GM21737 (cell line): ENCODE measurements at regions not wholly inside any gene's neighbourhood (a gene's known extent, or its start where the extent isn't known, plus 50 kb on each side); places are given as distances from the start of the nearest gene placed in this dataset.
"Not testable (repeated sequence)": the region's sequence is repeated elsewhere in the genome, so short reads cannot be mapped to it uniquely, and the experiment has no call there.

ENCODE experiments used
- ATAC-seq: cut with Tn5 transposase; IDR thresholded peaks from one replicate; pipeline ENCODE4 v1.9.1; 2021; ENCODE audit warnings: mild to moderate bottlenecking, moderate library complexity; ENCODE audit not compliant: unreplicated experiment

DNA sequence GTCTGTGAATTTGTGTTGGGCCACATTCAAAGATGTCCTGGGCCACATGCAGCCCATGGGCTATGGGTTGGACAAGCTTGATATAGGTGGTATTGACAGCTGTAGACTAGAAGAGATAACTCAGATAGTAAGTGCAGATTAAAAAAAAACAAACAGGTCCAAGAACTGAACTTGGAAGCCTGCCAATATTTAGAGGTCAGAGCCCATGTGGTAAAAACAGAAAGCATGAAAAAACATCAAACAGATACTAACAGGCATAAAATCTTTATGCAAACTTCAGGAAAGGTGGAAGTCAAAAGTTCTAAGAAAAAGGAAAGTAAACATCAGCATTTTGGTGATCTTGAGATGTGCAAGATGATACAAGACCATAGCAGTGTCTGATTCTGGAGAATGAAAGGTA lies 155.1 kb upstream of the NR4A3 start:
- no peak for ATAC-seq

DNA sequence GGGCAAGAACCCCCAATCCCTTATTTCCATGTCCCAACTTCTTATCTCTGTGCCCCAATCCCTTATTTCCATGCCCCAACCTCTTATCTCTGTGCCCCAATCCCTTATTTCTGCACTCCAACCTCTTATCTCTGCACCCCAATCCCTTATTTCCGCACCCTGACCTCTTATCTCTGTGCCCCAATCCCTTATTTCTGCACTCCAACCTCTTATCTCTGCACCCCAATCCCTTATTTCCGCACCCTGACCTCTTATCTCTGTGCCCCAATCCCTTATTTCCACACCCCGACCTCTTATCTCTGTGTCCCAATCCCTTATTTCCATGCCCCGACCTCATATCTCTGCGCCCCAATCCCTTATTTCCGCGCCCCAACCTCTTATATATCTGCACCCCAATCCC lies 150.8 kb upstream of the NR4A3 start:
- ATAC-seq, result not testable (repeated sequence)

DNA sequence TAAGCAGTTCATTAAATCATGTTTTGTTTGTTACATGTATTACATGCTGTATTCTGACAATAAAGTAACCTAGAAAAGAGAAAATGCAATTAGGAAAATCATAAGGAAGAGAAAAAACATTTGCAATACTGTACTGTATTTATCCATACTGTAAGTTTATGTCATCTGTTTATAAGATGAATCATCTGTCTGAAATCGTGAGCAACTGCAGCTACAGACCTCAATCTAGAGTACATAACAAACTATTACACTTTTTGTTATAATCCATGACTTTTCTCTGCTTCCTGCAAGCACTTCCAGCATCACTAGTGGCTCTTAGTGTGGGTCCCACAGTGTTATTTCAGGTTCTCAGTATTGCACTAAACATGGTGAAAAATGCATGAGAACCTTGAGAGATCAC lies 144.4 kb upstream of the NR4A3 start:
- ATAC-seq, result no peak

DNA sequence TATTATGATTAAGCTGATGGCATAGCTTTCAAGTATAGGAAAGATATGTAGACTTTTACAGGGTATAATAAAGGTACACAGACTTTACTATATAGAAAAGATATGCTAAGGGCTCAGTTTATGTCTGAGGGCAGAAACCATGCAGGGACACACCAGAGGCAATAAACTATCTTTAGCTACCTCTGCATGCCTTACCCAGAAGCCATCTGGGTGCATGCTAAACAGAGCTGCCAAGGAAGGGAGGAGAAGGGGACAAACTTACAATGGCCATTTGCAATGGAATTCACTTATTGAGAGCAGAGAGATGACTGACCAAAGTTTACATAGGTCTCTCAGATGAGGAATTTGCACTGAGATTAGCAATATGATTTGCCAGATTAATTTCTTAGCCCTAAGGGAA lies 143.1 kb upstream of the NR4A3 start:
- ATAC-seq, result no peak

DNA sequence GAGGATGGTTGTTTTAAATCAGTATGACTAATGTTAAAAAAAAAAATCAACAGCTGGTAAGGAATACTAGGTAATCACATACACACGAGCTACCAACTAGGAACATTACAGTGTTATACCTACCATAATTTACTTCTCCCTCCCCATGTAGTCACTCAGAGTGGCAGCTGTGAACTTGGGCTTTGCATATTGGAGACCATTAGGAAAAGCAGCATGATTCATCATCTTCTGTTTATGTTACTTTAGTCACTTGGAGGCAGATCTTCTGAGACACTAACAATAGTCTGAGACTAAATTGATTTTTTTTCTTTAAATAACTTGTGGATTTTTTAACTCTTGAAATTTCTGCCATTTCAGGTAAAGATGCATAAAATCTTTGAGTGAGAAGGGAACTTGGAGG lies 141.5 kb upstream of the NR4A3 start:
- ATAC-seq, result no peak

DNA sequence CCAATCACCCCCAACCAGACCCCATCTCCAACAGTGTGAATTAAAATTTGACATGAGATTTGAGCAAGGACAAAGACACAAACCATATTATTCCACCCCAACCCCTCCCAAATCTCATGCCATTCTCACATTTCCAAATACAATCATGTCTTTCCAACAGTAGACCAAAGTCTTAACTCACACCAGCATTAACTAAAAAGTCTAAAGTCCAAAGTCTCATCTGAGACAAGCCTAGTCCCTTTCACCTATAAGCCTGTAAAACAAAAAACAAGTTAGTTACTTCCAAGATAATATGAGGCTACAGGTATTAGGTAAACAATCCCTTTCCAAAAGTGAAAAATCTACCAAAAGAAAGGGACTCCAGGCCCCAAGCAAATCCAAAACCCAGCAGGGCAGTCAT lies 140.6 kb upstream of the NR4A3 start:
- ATAC-seq, result no peak

DNA sequence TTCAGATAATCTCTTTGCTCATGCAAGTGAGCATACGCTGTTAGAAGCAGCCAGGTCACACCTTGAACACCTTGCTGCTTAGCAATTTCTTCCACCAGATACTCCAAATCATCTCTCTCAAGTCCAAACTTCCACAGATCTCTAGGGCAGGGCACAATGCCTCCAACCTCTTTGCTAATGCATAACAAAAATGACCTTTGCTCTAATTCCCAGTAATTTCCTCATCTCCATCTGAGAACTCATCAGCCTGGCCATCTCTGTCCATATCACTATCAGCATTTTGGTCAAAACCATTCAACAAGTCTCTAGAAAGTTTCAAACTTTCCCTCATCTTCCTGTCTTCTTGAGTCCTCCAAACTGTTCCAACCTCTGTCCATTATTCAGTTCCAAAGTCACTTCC lies 139.3 kb upstream of the NR4A3 start:
- no peak for ATAC-seq

DNA sequence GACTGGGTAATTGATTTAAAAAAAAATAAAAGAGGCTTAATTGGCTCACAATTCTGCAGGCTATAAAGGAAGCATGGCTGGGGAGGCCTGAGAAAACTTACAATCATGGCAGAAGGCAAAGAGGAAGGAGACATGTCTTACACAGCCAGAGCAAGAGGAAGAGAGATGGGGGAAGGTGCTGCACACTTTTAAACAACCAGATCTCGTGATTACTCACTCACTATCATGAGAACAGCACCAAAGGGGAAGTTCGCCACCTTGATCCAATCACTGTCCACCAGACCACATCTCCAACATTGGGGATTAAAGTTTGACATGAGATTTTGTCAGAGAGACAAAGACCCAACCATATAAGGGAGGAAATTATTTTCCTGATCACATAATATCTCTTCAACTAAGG lies 138.8 kb upstream of the NR4A3 start:
- ATAC-seq, result no peak

DNA sequence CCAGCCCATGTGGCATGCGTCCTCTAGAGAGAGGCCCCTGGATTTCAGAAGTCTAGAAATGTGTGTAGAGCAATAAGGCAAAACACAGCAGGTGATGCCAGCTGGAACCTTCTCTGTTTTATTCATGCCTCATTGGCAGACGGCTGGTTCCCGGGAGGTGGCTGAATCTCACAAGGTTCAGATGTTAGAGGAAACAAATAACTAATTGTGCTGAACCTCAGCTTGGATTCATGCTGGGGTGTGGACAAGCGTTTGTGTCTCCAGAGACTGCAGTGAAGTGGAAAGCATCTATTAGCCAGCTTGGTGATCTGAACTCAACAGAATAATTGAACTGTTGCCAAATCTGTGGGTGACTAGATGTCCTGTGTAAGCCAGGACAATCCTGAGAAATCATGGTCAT lies 131.1 kb upstream of the NR4A3 start:
- ATAC-seq, result no peak

DNA sequence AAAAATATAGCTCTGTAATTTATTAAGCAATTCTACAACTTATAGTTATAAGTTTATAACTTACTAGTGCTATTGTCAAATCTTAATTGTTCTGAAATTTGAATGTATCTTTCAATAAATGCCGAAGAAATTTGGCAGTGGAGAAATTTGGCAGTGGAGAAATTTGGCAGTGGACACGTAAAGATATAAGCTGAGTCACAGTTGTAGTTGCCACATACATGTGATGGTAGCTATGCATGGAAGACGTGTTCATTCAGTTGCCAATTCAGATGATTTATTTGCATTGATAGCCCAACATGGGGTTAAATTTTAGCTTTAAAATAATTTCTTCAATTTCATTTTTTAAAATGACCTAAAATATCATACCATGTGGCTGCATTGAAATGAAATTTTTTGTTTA lies 127.8 kb upstream of the NR4A3 start:
- no peak for ATAC-seq

DNA sequence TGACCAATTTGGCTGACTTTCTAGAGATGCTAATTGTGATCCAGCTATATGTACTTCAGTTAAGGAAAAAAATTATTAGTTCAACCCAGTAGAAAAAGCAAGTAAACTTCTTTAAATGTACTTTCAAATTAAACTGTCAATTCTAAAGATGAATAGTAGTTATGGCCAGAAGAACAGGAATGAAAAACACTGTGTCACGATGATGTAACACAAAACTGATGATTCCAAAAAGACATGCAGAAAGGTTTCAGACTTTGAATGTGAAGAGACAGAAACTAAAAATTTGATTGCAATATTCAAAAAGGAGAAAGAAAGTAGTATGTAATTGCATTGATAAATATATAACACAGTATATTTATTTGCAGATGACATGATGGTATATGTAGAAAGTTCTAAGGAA lies 127.3 kb upstream of the NR4A3 start:
- no peak for ATAC-seq

DNA sequence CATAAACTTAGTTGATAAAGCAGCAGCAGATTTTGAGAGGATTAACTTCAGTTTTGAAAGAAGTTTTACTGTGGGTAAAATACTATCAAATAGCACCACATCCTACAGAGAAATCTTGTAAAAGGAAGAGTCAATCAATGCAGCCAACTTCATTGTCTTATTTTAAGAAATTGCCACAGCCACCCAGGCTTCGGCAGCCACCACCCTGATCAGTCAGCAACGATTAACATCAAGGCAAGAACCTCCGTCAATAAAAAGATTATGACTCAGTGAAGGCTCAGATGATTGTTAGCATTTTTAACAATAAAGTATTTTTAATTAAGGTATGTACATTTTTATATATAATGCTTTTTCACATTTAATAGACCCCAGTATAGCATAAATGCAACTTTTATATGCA lies 122.3 kb upstream of the NR4A3 start:
- no peak for ATAC-seq

DNA sequence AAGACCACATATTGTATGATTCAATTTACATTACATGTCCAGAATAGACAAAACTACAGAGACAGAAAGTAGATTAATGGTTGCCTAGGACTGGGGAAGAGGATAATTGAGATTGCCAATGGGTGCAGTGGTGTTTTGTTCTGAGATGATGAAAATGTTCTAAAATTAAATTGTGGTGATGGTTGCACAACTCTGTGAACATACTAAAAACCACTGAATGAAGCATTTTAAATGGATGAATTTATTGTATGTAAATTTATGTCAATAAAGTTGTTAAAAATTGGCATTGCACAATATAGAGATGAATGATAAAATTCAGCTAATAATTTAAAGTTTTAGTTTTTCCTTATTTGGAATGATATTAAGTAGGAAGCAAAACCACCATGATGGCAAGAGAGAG lies 109.5 kb upstream of the NR4A3 start:
- ATAC-seq, result no peak

DNA sequence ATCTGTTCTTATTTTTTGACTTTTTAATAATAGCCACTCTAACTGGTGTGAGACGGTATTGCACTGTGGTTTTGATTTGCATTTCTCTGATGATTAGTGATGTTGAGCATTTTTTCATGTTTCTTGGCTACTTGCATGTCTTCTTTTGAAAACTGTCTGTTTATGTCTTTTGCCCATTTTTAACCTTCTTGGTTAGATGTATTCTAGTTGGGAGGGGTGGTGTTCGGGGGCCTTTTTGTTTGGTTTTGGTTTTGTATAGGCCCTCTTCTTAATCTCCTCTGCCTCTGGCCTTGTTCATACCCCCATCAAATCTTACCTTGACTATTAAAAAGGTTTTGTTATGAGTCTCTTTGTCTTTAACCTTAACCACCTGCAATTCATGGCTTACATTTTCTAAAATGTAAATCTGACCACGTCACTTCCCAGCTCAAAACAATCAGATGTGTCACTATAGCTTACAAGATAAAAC lies 107.8 kb upstream of the NR4A3 start:
- ATAC-seq, result no peak

DNA sequence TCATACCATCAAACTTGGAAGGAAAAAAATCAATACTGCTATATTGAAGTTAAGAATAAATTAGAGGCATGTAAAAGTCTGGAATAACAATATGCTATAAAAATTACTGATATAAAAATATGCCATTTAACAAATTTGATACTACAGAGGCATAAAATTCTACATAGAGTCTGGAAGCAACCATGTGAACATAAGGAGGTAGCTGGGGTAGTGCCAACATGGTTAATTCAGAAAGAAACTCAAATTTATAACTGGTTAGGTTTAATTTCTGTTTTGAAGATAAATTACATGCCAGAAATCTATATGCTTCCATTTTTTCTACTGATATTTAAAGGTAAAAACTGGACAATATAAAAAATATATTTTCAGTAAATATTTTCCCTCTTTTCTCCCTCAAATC lies 103.1 kb upstream of the NR4A3 start:
- no peak for ATAC-seq

DNA sequence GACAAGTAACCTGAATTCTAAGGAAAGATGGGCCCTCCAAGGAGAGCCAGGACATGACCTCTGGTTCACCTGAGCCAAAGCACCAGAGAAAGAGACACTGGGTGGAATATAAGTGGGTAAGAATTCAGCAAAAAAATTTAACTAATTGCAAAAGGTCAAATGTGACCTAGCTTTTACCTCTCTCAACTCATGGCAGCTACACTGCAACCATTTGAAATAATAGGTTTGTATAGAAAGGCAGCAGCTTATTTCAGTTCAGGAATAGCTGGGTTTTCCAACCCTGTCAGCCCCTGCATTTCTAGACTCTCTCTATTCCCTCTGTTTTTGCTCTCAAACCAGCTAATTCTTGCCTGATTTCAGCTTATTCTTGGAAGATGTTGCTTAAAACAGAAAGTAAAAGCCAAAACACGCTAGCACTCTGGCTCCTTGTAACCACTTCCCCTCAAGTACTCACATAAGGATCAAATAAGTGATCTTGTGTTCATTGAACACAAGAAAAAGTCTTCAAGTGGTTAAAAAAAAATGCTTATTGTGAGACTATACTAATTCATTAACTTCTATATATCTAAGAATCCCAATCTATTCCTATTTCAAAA lies 101.1 kb upstream of the NR4A3 start:
- ATAC-seq, result peak; percentile 85

DNA sequence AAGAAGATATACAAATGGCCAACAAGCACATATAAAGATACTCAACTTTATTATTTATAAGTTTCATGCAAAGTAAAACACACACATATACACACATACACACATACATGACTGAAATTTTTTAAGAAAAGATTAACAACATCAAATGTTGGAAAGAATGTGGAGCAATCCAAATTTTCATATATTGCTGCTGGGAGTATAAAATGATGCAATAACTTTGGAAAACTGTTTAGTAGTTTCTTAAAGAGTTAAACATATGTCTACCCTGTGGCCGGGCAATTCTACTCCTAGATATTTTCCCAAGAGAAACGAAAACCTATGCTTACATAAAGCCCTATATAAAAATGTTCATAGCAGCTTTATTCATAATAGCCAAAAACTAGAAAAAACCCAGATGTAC lies 99.8 kb upstream of the NR4A3 start:
- ATAC-seq, result no peak

DNA sequence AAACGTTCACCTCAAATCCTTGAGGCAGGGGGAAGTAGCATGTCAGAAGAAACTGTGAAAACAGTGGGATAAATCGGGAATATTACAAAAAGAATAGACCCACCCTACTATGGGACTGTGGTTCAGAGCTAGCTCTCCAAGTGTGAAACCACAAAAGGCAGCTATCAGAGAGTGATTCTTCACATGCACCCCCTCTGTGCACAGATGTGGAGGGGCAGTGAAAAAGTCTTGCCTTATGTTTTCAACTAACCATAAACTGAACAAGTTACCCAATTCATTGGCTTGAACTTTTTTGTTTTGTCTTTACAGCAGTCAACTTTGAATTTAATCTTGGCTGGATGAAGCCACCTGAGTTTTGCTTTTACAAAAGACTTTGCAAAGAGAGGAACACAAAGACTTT lies 98.8 kb upstream of the NR4A3 start:
- ATAC-seq, result no peak

DNA sequence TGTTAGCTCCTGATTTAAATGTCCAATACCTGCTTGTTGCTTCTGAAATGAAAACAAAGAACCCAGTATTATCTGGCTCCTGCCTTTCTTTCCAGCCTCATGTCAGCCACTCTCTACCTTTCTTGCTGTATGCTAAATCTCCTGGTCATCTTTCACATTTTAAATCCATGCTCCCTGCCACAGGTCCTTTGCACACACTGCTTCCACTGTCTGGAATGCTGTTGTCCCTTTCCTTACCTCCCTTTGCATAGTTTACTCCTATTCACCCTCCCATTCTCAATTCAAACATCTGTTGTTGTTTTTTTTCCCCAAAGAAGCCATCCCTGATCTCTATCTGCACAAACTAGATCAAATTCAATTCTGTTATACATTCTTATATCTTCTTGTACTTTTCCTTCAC lies 97.0 kb upstream of the NR4A3 start:
- no peak for ATAC-seq

DNA sequence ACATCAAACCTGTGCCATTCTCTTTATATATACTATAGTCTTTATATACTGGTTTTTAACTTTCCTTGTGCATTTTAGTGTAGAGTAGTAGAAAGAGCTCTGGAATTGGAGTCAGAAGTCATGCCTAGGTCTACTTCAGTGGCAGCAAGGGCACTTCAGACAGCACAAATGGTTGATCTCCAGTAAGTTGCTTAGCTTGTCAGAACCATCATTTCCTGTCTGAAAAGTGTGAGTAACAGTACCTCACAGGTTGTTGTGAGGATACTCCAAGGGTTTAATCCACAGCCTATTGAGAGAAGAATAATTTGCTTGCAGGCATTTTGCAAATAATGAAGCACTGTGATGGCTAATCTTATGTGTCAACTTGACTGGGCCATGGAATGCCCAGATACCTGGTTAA lies 95.8 kb upstream of the NR4A3 start:
- no peak for ATAC-seq

DNA sequence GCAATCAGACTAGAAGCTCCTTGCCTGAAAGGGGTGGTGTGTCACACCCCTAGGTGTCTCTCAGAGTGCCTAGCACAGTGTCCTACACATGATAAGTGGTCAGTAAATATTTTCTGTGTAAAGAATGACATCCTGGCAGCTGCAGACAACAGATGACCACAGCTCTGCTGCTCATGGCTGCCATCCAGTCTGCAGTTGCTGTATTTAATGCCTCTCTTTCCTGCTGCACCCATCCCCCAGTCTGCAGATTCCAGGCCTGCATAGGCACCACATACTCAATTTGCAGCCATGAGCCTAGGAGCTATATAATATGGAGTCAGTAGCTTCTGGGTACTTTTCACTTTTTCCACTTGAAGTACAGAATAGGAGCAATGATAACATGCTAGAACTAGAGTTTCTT lies 94.9 kb upstream of the NR4A3 start:
- ATAC-seq, result no peak

DNA sequence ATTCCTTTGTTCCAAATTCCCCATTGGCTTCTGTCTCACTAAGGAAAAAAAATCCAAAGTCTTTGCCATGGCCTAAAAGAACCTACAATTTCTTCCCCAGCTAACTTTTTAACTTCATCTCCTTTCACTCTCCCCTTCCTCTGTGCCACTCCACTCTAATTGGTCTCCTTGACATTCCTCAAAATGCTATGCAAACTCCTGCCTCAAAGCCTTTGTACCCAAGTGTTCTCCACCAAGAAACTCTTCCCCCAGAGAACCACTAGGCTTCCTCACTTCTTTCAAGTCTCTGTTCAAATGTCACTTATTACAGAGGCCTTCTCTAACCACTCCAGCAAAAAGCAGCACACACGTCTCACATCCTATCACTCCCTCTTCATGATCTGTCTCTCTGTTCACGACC lies 91.6 kb upstream of the NR4A3 start:
- ATAC-seq, result no peak

DNA sequence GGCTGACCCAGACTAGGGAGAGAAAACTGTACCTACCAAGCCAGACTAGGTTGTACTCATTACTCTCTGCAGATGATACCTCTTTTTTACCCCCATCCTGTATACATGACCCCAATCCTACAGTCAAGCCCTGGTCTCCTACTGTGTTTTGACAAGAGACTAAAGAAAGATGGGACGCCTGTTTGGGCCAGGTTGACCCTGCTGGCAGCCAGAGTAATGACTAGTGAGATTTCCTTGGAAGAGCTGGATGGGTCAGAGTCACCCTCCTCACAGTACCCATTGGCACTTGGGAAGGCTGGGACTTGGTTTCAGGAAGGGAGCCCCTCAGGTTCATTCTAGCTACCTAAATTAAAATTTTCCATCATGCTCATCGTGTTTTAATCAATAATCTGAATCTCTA lies 89.7 kb upstream of the NR4A3 start:
- ATAC-seq, result no peak

DNA sequence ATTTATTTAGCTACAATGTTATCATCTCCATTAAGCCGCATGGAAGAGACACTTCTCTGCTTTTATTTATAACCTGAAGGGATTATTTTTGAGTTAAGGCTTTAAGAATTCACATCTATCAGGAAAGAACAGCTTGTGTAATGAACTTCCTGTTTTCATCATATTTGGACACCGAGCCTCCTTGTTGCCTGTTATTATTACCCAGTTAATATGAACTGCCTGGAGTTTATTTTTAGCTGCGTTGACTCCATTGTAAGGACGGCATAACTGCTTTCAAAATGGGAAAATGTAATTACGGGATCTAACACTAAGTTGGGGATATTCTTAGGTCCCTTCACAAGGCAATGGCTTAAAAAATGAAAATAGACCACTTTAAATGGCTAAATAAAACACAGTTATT lies 89.0 kb upstream of the NR4A3 start:
- no peak for ATAC-seq
